ENCODE measurements at regions not wholly inside any gene's neighbourhood (a gene's known extent, or its start where the extent isn't known, plus 50 kb on each side); places are given as distances from the start of the nearest gene placed in this dataset.

- no peak for TF ChIP-seq CTCF (IDR thresholded peaks at IDR 0.05; ENCODE audit: low read depth, low read length, missing control alignments)
- DNase-seq (ENCODE audit: low read depth) = no peak
- H3K4me3 ChIP-seq (ENCODE audit: low read depth, low read length) = no peak overlapping the region
These were observed 840.3 kb downstream of the TBC1D22A start for GRCh38 chr22:47602732-47603131.

GRCh38 chr22:47601666-47602065 is 839.2 kb downstream of the TBC1D22A start:
- DNase-seq (ENCODE audit: low read depth) = no peak
- no peak for TF ChIP-seq CTCF (IDR thresholded peaks at IDR 0.05; ENCODE audit: low read depth, low read length, missing control alignments)
- H3K4me3 ChIP-seq (ENCODE audit: low read depth, low read length) = no peak overlapping the region

GRCh38 chr22:47600791-47601625 is 838.6 kb downstream of the TBC1D22A start:
- TF ChIP-seq CTCF (IDR thresholded peaks at IDR 0.05; ENCODE audit: low read depth, low read length, missing control alignments) = no peak
- H3K4me3 ChIP-seq (ENCODE audit: low read depth, low read length) = no peak overlapping the region
- DNase-seq (ENCODE audit: low read depth) = no peak

GRCh38 chr22:47600281-47600680 is 837.8 kb downstream of the TBC1D22A start:
- no peak for TF ChIP-seq CTCF (IDR thresholded peaks at IDR 0.05; ENCODE audit: low read depth, low read length, missing control alignments)
- no peak overlapping the region for H3K4me3 ChIP-seq (ENCODE audit: low read depth, low read length)
- no peak for DNase-seq (ENCODE audit: low read depth)

GRCh38 chr22:47599753-47600152 is 837.3 kb downstream of the TBC1D22A start:
- DNase-seq (ENCODE audit: low read depth) = no peak
- TF ChIP-seq CTCF (IDR thresholded peaks at IDR 0.05; ENCODE audit: low read depth, low read length, missing control alignments) = no peak
- H3K4me3 ChIP-seq (ENCODE audit: low read depth, low read length) = no peak overlapping the region

- no peak overlapping the region for H3K4me3 ChIP-seq (ENCODE audit: low read depth, low read length)
- no peak for DNase-seq (ENCODE audit: low read depth)
- no peak for TF ChIP-seq CTCF (IDR thresholded peaks at IDR 0.05; ENCODE audit: low read depth, low read length, missing control alignments)
These were observed 836.4 kb downstream of the TBC1D22A start for GRCh38 chr22:47598864-47599263.

GRCh38 chr22:47597041-47597440 is 834.6 kb downstream of the TBC1D22A start:
- DNase-seq (ENCODE audit: low read depth) = no peak
- no peak for TF ChIP-seq CTCF (IDR thresholded peaks at IDR 0.05; ENCODE audit: low read depth, low read length, missing control alignments)
- no peak overlapping the region for H3K4me3 ChIP-seq (ENCODE audit: low read depth, low read length)
